AG09309 (cell line): ENCODE measurements at regions not wholly inside any gene's neighbourhood (a gene's known extent, or its start where the extent isn't known, plus 50 kb on each side); places are given as distances from the start of the nearest gene placed in this dataset.

Experiments used
- DNase-seq: peaks from one replicate; pipeline ENCODE4 v3.0.0-alpha.2; 2010; ENCODE audit warnings: low read depth
- H3K4me3 ChIP-seq: 2 replicates; pipeline ENCODE4 v1.5.1; 2011; ENCODE audit warnings: mild to moderate bottlenecking, low read depth, low read length, moderate library complexity; ENCODE audit not compliant: control insufficient read depth
- TF ChIP-seq, protein P1 (sequence below): IDR thresholded peaks from 2 replicates; pipeline ENCODE4 v1.5.1; 2011; ENCODE audit warnings: mild to moderate bottlenecking, low read depth, low read length, inconsistent platforms; ENCODE audit not compliant: insufficient read depth, control insufficient read depth; ENCODE audit errors: missing control alignments

DNA sequence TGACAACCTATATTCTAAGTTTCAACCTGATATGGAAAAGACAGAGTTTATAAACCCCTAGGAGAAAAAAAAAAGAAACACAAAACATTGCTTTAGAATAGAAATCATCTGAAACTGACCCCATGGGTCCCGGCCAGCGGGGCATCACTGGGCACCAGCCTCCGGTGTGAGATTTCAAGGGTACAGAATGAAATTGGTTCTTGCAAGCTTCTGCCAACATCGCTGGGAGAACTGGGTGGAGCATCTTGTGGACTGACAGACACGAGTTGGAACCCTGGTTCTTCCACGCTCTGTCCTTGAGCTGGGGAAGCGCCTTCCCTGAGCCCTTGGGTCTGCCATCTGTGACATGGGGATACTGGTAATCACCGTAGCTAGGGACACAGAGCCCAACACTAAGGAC is 173.6 kb downstream of the PHETA1 start:
- no peak overlapping the region for H3K4me3 ChIP-seq
- TF ChIP-seq, protein P1, sequence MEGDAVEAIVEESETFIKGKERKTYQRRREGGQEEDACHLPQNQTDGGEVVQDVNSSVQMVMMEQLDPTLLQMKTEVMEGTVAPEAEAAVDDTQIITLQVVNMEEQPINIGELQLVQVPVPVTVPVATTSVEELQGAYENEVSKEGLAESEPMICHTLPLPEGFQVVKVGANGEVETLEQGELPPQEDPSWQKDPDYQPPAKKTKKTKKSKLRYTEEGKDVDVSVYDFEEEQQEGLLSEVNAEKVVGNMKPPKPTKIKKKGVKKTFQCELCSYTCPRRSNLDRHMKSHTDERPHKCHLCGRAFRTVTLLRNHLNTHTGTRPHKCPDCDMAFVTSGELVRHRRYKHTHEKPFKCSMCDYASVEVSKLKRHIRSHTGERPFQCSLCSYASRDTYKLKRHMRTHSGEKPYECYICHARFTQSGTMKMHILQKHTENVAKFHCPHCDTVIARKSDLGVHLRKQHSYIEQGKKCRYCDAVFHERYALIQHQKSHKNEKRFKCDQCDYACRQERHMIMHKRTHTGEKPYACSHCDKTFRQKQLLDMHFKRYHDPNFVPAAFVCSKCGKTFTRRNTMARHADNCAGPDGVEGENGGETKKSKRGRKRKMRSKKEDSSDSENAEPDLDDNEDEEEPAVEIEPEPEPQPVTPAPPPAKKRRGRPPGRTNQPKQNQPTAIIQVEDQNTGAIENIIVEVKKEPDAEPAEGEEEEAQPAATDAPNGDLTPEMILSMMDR, result no peak
- no peak for DNase-seq

DNA sequence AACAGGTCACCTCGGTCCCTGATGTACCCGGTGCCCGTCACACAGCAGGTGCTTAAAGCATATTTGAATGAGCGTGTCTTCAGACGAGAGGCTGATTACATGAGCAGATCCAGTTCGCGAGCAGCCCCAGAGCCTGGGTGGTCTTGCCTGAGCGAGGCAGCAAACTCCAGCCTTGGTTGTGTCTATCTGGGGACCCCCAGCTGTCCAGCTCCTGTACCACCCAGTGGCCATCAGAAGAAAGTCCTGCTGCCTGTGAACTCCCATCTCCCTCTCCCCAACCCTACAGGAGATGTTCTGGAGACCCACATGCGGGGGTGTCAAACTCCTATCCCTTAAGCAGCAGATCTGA is 174.2 kb downstream of the PHETA1 start:
- no peak for DNase-seq
- TF ChIP-seq, protein P1, result no peak
- H3K4me3 ChIP-seq, result no peak overlapping the region

DNA sequence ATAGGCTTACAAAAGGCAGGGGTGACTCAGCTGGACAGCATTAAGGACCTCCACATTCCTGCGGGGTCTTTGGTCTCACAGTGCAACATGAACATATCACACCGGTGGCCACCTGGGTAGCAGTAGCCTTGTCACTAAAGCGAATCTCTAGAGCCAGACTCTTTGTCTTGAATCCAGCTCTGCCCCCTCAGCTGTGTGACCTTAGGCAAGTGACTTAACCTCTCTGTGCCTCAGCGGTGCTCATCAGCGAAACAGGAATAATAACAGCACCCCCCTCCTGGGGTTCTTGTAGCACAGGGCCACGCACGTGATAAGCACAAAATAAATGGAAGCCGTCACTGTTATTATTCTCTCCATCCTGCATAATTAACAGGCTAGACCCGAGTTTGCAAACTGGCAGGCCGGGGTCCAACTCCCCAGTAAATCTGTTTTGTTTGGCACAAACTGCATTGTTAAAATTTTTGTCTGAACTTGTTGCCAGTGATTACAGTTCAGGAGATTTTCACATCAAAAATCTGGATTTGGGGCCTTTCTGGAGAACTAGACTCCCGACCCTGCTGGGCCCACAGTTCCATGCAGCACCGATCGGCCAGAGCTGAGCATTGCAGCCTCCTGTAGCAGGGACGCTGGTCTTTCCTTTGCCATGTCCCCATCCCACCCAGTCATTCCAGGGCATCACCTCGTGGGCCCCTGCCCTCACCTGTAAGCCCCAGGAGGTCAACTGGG is 174.8 kb downstream of the PHETA1 start:
- TF ChIP-seq, protein P1, result no peak
- DNase-seq, result no peak
- H3K4me3 ChIP-seq, result no peak overlapping the region

DNA sequence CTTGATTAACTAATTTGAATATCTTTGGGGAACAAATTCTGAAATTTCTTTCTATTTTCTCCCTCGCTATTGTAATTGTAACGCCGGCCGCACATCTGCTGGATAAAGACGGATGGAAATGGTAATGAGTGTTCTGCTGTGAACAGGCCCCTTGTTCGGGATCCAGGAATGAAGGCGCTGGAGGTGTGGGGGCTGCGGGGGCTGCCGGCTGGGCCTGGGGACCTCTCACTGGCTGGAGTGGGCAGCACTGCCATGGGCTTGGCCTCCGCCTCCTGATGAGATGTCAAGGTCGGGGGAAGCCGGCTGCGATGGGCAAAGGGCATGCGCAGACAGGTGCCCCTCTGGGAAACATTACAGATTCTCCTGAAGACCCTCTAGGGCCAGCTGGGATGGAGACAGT is 175.4 kb downstream of the PHETA1 start:
- no peak overlapping the region for H3K4me3 ChIP-seq
- DNase-seq, result no peak
- TF ChIP-seq, protein P1, result no peak

DNA sequence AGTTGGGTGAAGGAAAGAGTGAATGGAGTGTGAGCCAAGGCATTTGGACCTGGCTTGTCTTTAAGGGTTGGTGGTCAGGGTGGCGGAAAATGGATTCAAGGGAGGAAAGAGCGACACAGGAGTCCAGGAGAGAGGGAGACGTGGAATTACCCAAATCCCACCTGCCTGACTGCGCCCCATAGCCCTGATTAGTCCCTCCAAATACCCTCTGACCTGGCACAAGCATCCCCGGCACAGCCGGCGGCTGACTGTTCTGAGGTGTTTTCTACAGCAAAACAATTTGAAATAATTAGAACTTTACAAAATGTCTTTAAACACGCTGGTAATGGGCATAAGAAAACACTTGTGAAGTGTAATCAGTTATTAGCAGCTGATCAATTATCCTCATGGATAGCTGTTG is 175.8 kb downstream of the PHETA1 start:
- no peak for DNase-seq
- H3K4me3 ChIP-seq, result no peak overlapping the region

DNA sequence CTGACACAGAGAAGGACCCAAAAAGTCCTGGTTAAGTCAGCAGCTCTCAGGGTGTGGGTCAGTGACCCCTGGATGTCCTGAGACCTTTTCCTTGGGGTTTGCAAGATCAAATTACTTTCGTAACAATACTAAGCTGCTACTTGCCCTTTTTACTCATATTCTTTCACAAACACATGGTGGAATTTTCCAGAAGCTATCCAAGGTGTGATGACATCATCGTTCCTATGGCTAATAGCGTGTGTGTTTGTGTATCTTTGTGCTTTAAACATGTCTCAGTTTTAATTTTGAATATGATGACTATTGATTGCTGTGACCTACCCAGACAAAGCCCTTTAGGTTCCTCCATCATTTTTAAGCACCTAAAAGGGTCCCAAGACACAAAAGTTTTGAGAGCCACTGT is 176.2 kb downstream of the PHETA1 start:
- TF ChIP-seq, protein P1, result no peak

More for the DNA sequence above, 175.8 kb downstream of the PHETA1 start:
- TF ChIP-seq, protein P1, result no peak

DNA sequence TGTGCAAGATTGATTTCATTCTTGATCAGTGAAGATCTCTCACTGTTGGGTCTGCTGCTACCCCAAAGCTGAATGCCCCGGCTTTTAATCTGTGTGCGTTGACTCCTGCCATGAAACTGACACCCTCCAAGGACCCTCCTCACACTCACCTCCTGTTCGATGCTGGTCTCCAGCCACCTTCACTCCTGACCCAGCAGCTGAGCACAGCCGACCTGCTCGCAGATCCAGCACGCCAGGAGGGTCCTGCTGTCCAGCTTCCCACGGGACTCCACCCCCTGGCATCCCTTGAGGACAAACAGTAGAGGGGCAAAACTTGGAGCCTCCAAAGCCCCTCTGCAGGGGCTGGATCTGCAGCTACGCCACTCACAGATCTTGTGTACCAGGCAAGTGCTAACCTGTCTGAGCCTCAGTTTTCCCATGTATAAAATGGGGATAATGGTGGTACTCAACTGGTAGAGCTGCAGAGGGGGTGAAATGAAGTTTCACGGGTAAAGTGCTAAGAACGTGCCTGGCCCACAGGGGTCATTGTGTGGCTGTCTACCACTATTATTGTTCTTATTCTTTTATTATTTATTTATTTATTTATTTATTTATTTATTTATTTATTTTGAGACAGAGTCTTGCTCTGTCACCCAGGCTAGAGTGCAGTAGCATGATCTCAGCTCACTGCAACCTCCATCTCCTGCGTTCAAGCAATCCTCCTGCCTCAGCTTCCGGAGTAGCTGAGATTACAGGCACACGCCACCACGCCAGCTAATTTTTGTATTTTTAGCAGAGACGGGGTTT is 178.0 kb downstream of the PHETA1 start:
- no peak for DNase-seq
- TF ChIP-seq, protein P1, result no peak
- H3K4me3 ChIP-seq, result no peak overlapping the region

More for the DNA sequence above, 176.2 kb downstream of the PHETA1 start:
- H3K4me3 ChIP-seq, result no peak overlapping the region
- DNase-seq, result no peak
